A549 (cell line): ENCODE measurements at regions not wholly inside any gene's neighbourhood (a gene's known extent, or its start where the extent isn't known, plus 50 kb on each side); places are given as distances from the start of the nearest gene placed in this dataset.

ENCODE experiments used
- ATAC-seq, 2 experiments: fragments of 200-7000 bp in 1 of 2; fragments of >200 bp in 1 of 2; cut with Nextera tagmentation in 1 of 2; cut with Tn5 transposase in 1 of 2; 3 replicates each; pipeline versions ENCODE4 v1.8.0 to v1.9.1; 2018 to 2020; ENCODE audit warnings: mild to moderate bottlenecking in 1 of 2, moderate library complexity in 1 of 2
- CTCF ChIA-PET: fragments of 300-600 bp; sonication (Branson Sonifier 250); formaldehyde crosslinking; extraction: SDS; loops from one replicate; lab custom pipeline; 2021; ENCODE audit warnings: antibody characterized with exemption, inconsistent platforms; lab: Yijun Ruan, JAX
- POLR2A ChIA-PET: fragments of 350-600 bp; formaldehyde crosslinking; extraction: SDS; loops from one replicate; lab custom pipeline; 2021; ENCODE audit warnings: antibody characterized with exemption, inconsistent platforms; lab: Yijun Ruan, JAX
- DNase-seq, 2 experiments: peaks; one replicate each; pipeline versions ENCODE4 v3.0.0 to v3.0.0-alpha.2; 2011 to 2016; ENCODE audit warnings: low read depth in 1 of 2, low spot score in 1 of 2
- FAIRE-seq: peaks from 2 replicates; lab custom pipeline; 2011; peaks lifted over from hg19 to GRCh38; lab: Jason Lieb, UNC
- H3K27ac ChIP-seq, 2 experiments: fragments of >200 bp; sonication (Bioruptor Twin); formaldehyde crosslinking; 3 replicates each; pipeline ENCODE4 v1.5.1; 2016 to 2017
- H3K4me1 ChIP-seq: fragments of >200 bp; sonication (Bioruptor Twin); formaldehyde crosslinking; 3 replicates; pipeline ENCODE4 v1.6.1; 2016
- H3K4me2 ChIP-seq: fragments of >200 bp; sonication (Bioruptor Twin); formaldehyde crosslinking; 3 replicates; pipeline ENCODE4 v1.6.1; 2016
- H3K4me3 ChIP-seq: fragments of >200 bp; sonication (Bioruptor Twin); formaldehyde crosslinking; 3 replicates; pipeline ENCODE4 v1.5.1; 2016
- H3K9me3 ChIP-seq: fragments of >200 bp; sonication (Bioruptor Twin); formaldehyde crosslinking; 3 replicates; pipeline ENCODE4 v1.6.1; 2016
- ATOH8 ChIP-seq: fragments of 250-450 bp; sonication (Bioruptor Pico); IDR thresholded peaks from 2 replicates; pipeline ENCODE4 v1.5.0; 2020; ENCODE audit warnings: low read depth, mild to moderate bottlenecking, moderate library complexity
- BHLHE40 ChIP-seq: IDR thresholded peaks from 2 replicates; pipeline ENCODE4 v1.6.1; 2012; ENCODE audit warnings: low read depth, low read length, inconsistent platforms
- CBX8 ChIP-seq: fragments of 200-600 bp; sonication (generic); IDR thresholded peaks from 2 replicates; pipeline ENCODE4 v1.6.1; 2016
- CEBPB ChIP-seq, 2 experiments: fragments of >200 bp in 1 of 2; sonication (Bioruptor Twin) in 1 of 2; formaldehyde crosslinking in 1 of 2; IDR thresholded peaks; 2 replicates each; pipeline ENCODE4 v1.6.1; 2012 to 2016
- CHD2 ChIP-seq: fragments of 150-350 bp; IDR thresholded peaks from 2 replicates; pipeline ENCODE4 v1.6.1; 2014; ENCODE audit warnings: low read length; ENCODE audit not compliant: partially characterized antibody
- CHD4 ChIP-seq: fragments of 200-600 bp; sonication (generic); IDR thresholded peaks from 2 replicates; pipeline ENCODE4 v1.6.1; 2016; ENCODE audit warnings: antibody characterized with exemption, mild to moderate bottlenecking, borderline replicate concordance
- FOSL2 ChIP-seq, 2 experiments: fragments of 450-650 bp in 1 of 2; fragments of >200 bp in 1 of 2; sonication (Bioruptor Twin) in 1 of 2; formaldehyde crosslinking; IDR thresholded peaks; 2 replicates each; pipeline versions ENCODE4 v1.5.0 to v1.6.1; 2016 to 2020; ENCODE audit warnings: mild to moderate bottlenecking in 1 of 2, moderate library complexity in 1 of 2
- HDAC2 ChIP-seq: fragments of 200-600 bp; sonication (generic); IDR thresholded peaks from 2 replicates; pipeline ENCODE4 v1.6.1; 2016
- HOXA7 ChIP-seq: fragments of 250-450 bp; sonication (Bioruptor Pico); IDR thresholded peaks from 2 replicates; pipeline ENCODE4 v1.5.0; 2020; ENCODE audit warnings: mild to moderate bottlenecking, moderate library complexity
- HOXB13 ChIP-seq: fragments of 250-450 bp; sonication (Bioruptor Pico); IDR thresholded peaks from 2 replicates; pipeline ENCODE4 v1.5.0; 2020; ENCODE audit warnings: low read depth, mild to moderate bottlenecking, moderate library complexity
- JUNB ChIP-seq: fragments of >200 bp; sonication (Bioruptor Twin); formaldehyde crosslinking; IDR thresholded peaks from 2 replicates; pipeline ENCODE4 v1.6.1; 2016
- KDM5A ChIP-seq: fragments of 200-600 bp; sonication (generic); IDR thresholded peaks from 2 replicates; pipeline ENCODE4 v1.6.1; 2016; ENCODE audit warnings: antibody characterized with exemption, mild to moderate bottlenecking
- MAFK ChIP-seq: fragments of 450-650 bp; IDR thresholded peaks from 2 replicates; pipeline ENCODE4 v1.6.1; 2014; ENCODE audit not compliant: partially characterized antibody
- MAX ChIP-seq: IDR thresholded peaks from 2 replicates; pipeline ENCODE4 v1.6.1; 2012
- MAZ ChIP-seq: fragments of 150-350 bp; IDR thresholded peaks from 2 replicates; pipeline ENCODE4 v1.6.1; 2014; ENCODE audit warnings: antibody characterized with exemption, low read depth, low read length, borderline replicate concordance
- NFE2L2 ChIP-seq: fragments of 150-350 bp; conservative IDR thresholded peaks from 2 replicates; pipeline ENCODE4 v1.6.1; 2014; ENCODE audit warnings: low read length
- NPAS2 ChIP-seq: fragments of 250-450 bp; sonication (Bioruptor Pico); IDR thresholded peaks from 2 replicates; pipeline ENCODE4 v1.8.0; 2022; ENCODE audit warnings: mild to moderate bottlenecking, moderate library complexity, borderline replicate concordance
- NR3C1 ChIP-seq: fragments of >200 bp; sonication (Bioruptor Twin); formaldehyde crosslinking; IDR thresholded peaks from 3 replicates; pipeline ENCODE4 v1.6.1; 2017
- PBX3 ChIP-seq: IDR thresholded peaks from 2 replicates; pipeline ENCODE4 v1.6.1; 2012
- PHF8 ChIP-seq: fragments of 200-600 bp; sonication (generic); IDR thresholded peaks from 2 replicates; pipeline ENCODE4 v1.6.1; 2016; ENCODE audit warnings: low read depth, mild to moderate bottlenecking, antibody characterized with exemption, moderate library complexity, borderline replicate concordance
- POLR2A ChIP-seq: IDR thresholded peaks from 2 replicates; pipeline ENCODE4 v1.6.1; 2012; ENCODE audit warnings: mild to moderate bottlenecking, low read length
- POLR2AphosphoS2 ChIP-seq: conservative IDR thresholded peaks from 2 replicates; pipeline ENCODE4 v1.6.1; 2012; ENCODE audit warnings: low read length, improper control_type of control experiment, inconsistent platforms
- RAD21 ChIP-seq, 2 experiments: fragments of >200 bp in 1 of 2; sonication (Bioruptor Twin) in 1 of 2; formaldehyde crosslinking in 1 of 2; IDR thresholded peaks in 1 of 2; conservative IDR thresholded peaks in 1 of 2; 2 replicates in 1 of 2; 3 replicates in 1 of 2; pipeline ENCODE4 v1.6.1; 2012 to 2018; ENCODE audit warnings: inconsistent platforms in 1 of 2
- RFX5 ChIP-seq: fragments of 450-650 bp; IDR thresholded peaks from 2 replicates; pipeline ENCODE4 v1.7.1; 2014; ENCODE audit warnings: antibody characterized with exemption, mild to moderate bottlenecking, moderate library complexity
- SMC3 ChIP-seq: fragments of >200 bp; sonication (Bioruptor Twin); formaldehyde crosslinking; IDR thresholded peaks from 3 replicates; pipeline ENCODE4 v1.6.1; 2018; ENCODE audit warnings: inconsistent platforms
- SREBF2 ChIP-seq: fragments of 450-650 bp; IDR thresholded peaks from 2 replicates; pipeline ENCODE4 v1.6.1; 2014; ENCODE audit warnings: mild to moderate bottlenecking, moderate library complexity
- TFCP2L1 ChIP-seq: fragments of 250-450 bp; sonication (Bioruptor Pico); IDR thresholded peaks from 2 replicates; pipeline ENCODE4 v1.5.0; 2021; ENCODE audit warnings: mild to moderate bottlenecking
- ZC3H11A ChIP-seq: fragments of 450-650 bp; IDR thresholded peaks from 2 replicates; pipeline ENCODE4 v1.6.1; 2014; ENCODE audit warnings: antibody characterized with exemption, mild to moderate bottlenecking
- WGBS: methylation state at CpG from one replicate; pipeline ENCODE4 v1.1.6; 2017; ENCODE audit errors: missing lambda C conversion rate; 5-methylcytosine and 5-hydroxymethylcytosine counted together
- TF ChIP-seq, protein P1 (sequence below): fragments of >200 bp; sonication (Bioruptor Twin); formaldehyde crosslinking; IDR thresholded peaks from 3 replicates; pipeline ENCODE4 v1.6.1; 2016
- TF ChIP-seq, protein P2 (sequence below): fragments of 250-450 bp; sonication (Bioruptor Pico); IDR thresholded peaks from 2 replicates; pipeline ENCODE4 v1.5.0; 2021; ENCODE audit warnings: mild to moderate bottlenecking, moderate library complexity, borderline replicate concordance

DNA sequence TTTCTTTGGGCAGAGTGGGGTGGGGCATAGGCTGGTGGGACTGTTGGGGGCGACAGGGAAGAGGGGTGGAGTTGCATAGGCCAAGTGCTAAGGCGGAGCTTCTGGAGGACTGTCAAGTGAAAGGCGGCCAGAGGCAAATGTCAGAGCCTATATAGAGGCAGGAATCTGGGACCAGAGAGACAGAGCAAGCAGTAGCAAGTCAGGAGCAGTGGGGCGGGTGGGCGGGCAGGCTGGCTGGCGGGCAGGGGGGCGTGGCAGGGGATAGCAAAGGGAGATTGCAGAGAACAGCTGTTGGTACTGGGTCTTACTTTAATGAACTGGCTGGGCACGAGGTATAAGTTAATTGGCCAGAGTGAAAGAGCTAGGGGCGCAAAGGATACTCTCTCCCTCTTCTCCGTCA is 89.8 kb downstream of the RTL9 start:
- CTCF ChIA-PET: interaction anchor here (1.2 to 3.4 kb wide), 5 partner anchors 398 to 797 kb away, joined by 3 to 19 read pairs (median 6); no protein-coding TSS in a partner anchor
- ATAC-seq (no peak), DNase-seq (no peak), FAIRE-seq (no peak)
- H3K4me2 ChIP-seq: no peak overlapping the region
- no peaks in the 10 kb centered on the region for H3K4me1 ChIP-seq
- no peak overlapping the region for H3K4me3 ChIP-seq
- POLR2A ChIA-PET: no interaction called here
- H3K9me3 ChIP-seq: no peaks in the 10 kb centered on the region
- WGBS: 23% methylated on average over 7 of the region's 10 CpGs
- no peak overlapping the region for H3K27ac ChIP-seq
- no peak for TF ChIP-seq ZC3H11A
- TF ChIP-seq RAD21 (conservative IDR thresholded peaks at IDR 0.05 in 1 of 2, IDR thresholded peaks at IDR 0.05 in 1 of 2): no peak
- TF ChIP-seq HOXB13: no peak
- TF ChIP-seq CEBPB (IDR thresholded peaks at IDR 0.05): no peak
- no peak for TF ChIP-seq MAZ
- TF ChIP-seq, protein P1, sequence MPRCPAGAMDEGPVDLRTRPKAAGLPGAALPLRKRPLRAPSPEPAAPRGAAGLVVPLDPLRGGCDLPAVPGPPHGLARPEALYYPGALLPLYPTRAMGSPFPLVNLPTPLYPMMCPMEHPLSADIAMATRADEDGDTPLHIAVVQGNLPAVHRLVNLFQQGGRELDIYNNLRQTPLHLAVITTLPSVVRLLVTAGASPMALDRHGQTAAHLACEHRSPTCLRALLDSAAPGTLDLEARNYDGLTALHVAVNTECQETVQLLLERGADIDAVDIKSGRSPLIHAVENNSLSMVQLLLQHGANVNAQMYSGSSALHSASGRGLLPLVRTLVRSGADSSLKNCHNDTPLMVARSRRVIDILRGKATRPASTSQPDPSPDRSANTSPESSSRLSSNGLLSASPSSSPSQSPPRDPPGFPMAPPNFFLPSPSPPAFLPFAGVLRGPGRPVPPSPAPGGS: no peak
- TF ChIP-seq FOSL2 (IDR thresholded peaks at IDR 0.05): no peak
- no peak for TF ChIP-seq FOSL2 (CRISPR knock-in tag; IDR thresholded peaks at IDR 0.05)
- no peak for TF ChIP-seq ATOH8 (CRISPR knock-in tag)
- TF ChIP-seq RFX5: no peak
- TF ChIP-seq NR3C1: no peak
- no peak for TF ChIP-seq SREBF2
- no peak for TF ChIP-seq NPAS2
- TF ChIP-seq MAX: no peak
- TF ChIP-seq PHF8: no peak
- no peak for TF ChIP-seq BHLHE40
- TF ChIP-seq HOXA7 (CRISPR knock-in tag): no peak
- TF ChIP-seq, protein P2, sequence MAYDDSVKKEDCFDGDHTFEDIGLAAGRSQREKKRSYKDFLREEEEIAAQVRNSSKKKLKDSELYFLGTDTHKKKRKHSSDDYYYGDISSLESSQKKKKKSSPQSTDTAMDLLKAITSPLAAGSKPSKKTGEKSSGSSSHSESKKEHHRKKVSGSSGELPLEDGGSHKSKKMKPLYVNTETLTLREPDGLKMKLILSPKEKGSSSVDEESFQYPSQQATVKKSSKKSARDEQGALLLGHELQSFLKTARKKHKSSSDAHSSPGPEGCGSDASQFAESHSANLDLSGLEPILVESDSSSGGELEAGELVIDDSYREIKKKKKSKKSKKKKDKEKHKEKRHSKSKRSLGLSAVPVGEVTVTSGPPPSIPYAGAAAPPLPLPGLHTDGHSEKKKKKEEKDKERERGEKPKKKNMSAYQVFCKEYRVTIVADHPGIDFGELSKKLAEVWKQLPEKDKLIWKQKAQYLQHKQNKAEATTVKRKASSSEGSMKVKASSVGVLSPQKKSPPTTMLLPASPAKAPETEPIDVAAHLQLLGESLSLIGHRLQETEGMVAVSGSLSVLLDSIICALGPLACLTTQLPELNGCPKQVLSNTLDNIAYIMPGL (CRISPR knock-in tag): no peak

DNA sequence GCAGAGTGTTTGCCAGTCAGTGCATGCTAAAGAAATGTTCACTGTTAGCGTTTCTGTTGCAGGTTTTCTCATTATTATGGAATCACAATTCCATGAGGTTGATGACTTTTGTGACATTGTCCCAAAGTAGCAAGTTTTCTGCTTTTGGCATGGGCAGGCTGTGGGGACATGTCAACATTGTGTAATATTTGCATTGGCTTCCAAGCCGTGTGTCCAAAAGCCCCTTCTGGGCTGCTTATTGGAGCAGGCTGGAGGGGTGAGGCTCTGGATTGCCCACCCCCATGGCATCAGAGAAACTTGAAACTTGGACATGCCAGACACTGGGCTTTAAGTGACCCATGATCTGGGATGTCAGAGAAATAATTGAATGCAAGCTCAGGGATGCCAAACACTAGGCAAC is 90.7 kb downstream of the RTL9 start:
- 5% methylated on average over 1 of the region's 2 CpGs for WGBS
- no peak for TF ChIP-seq SMC3
- TF ChIP-seq ZC3H11A: no peak
- no peak for TF ChIP-seq MAFK
- TF ChIP-seq PHF8: no peak
- TF ChIP-seq MAZ: no peak
- TF ChIP-seq NFE2L2: no peak
- TF ChIP-seq CHD4: no peak
- no peak for TF ChIP-seq PBX3
- no peak for TF ChIP-seq KDM5A
- no peak for TF ChIP-seq CBX8
- TF ChIP-seq HOXB13: no peak
- no peak for TF ChIP-seq TFCP2L1 (CRISPR knock-in tag)
- TF ChIP-seq JUNB: no peak
- TF ChIP-seq CHD2: no peak
- TF ChIP-seq POLR2A: no peak
- TF ChIP-seq SREBF2: no peak
- TF ChIP-seq FOSL2 (IDR thresholded peaks at IDR 0.05): no peak
- TF ChIP-seq FOSL2 (CRISPR knock-in tag; IDR thresholded peaks at IDR 0.05): no peak
- no peak for TF ChIP-seq HDAC2
- no peak for TF ChIP-seq POLR2AphosphoS2
- TF ChIP-seq, all 56 proteins: peak for 0
- H3K27ac ChIP-seq: no peak overlapping the region
- ATAC-seq (no peak), FAIRE-seq (no peak), DNase-seq (no peak)
- H3K9me3 ChIP-seq: no peaks in the 10 kb centered on the region
- no peak overlapping the region for H3K4me3 ChIP-seq
- no peaks in the 10 kb centered on the region for H3K4me1 ChIP-seq
- ChIA-PET CTCF (interaction anchor here (1.2 to 3.4 kb wide), 6 partner anchors 9 to 796 kb away, joined by 3 to 19 read pairs (median 6); no protein-coding TSS in a partner anchor), POLR2A (no interaction called here)
- no peak overlapping the region for H3K4me2 ChIP-seq
